Neural progenitor cell (in vitro differentiated cells): ENCODE measurements at regions not wholly inside any gene's neighbourhood (a gene's known extent, or its start where the extent isn't known, plus 50 kb on each side); places are given as distances from the start of the nearest gene placed in this dataset.

Experiments used
- DNase-seq: peaks from one replicate; pipeline ENCODE4 v3.0.0-alpha.2; 2016; ENCODE audit warnings: low spot score
- H2AFZ ChIP-seq: fragments of 200-600 bp; sonication (generic); replicated peaks from 2 replicates; pipeline ENCODE4 v1.6.1; 2016; ENCODE audit warnings: antibody characterized with exemption
- H3F3A ChIP-seq: fragments of 200-600 bp; sonication (generic); 2 replicates; pipeline ENCODE4 v1.6.1; 2016; ENCODE audit warnings: antibody characterized with exemption, low read depth
- H3K27ac ChIP-seq: fragments of 200-600 bp; sonication (generic); 2 replicates; pipeline ENCODE4 v1.5.1; 2016; ENCODE audit warnings: mild to moderate bottlenecking
- H3K27me3 ChIP-seq: fragments of 200-600 bp; sonication (generic); 2 replicates; pipeline ENCODE4 v1.6.1; 2016; ENCODE audit warnings: mild to moderate bottlenecking, moderate library complexity
- H3K36me3 ChIP-seq: fragments of 200-600 bp; sonication (generic); 2 replicates; pipeline ENCODE4 v1.5.1; 2016
- H3K4me1 ChIP-seq: fragments of 200-600 bp; sonication (generic); 2 replicates; pipeline ENCODE4 v1.6.1; 2016; ENCODE audit warnings: mixed run types
- H3K4me2 ChIP-seq: fragments of 200-600 bp; sonication (generic); 2 replicates; pipeline ENCODE4 v1.6.1; 2016
- H3K4me3 ChIP-seq: fragments of 200-600 bp; sonication (generic); 2 replicates; pipeline ENCODE4 v1.5.1; 2016
- H3K79me2 ChIP-seq: fragments of 200-600 bp; sonication (generic); 2 replicates; pipeline ENCODE4 v1.6.1; 2016; ENCODE audit warnings: low read depth
- H3K9ac ChIP-seq: fragments of 200-600 bp; sonication (generic); 2 replicates; pipeline ENCODE4 v1.6.1; 2016
- H3K9me3 ChIP-seq: fragments of 200-600 bp; sonication (generic); 2 replicates; pipeline ENCODE4 v1.5.1; 2016; ENCODE audit warnings: low read depth
- H4K20me1 ChIP-seq: fragments of 200-600 bp; sonication (generic); 2 replicates; pipeline ENCODE4 v1.6.1; 2016; ENCODE audit warnings: low read depth
- H3K27ac Mint-ChIP-seq: 3 replicates; pipeline ENCODE4 v1.8.0; 2021; ENCODE audit warnings: mixed read lengths
- H3K27me3 Mint-ChIP-seq: 2 replicates; pipeline ENCODE4 v1.8.0; 2022; ENCODE audit warnings: low read depth, mild to moderate bottlenecking, inconsistent platforms, moderate library complexity, mixed read lengths; ENCODE audit not compliant: insufficient read depth
- H3K36me3 Mint-ChIP-seq: 3 replicates; pipeline ENCODE4 v1.8.0; 2021; ENCODE audit warnings: mixed read lengths
- H3K4me1 Mint-ChIP-seq: 3 replicates; pipeline ENCODE4 v1.8.0; 2021; ENCODE audit warnings: mixed read lengths
- H3K4me3 Mint-ChIP-seq: 3 replicates; pipeline ENCODE4 v1.8.0; 2021; ENCODE audit warnings: mild to moderate bottlenecking, moderate library complexity, mixed read lengths
- H3K9me3 Mint-ChIP-seq: 3 replicates; pipeline ENCODE4 v1.8.0; 2020; ENCODE audit warnings: mixed read lengths
- CTCF ChIP-seq: fragments of 200-600 bp; sonication (generic); IDR thresholded peaks from 2 replicates; pipeline ENCODE4 v1.5.1; 2017; ENCODE audit warnings: antibody characterized with exemption, mild to moderate bottlenecking
- EZH2 ChIP-seq: fragments of 200-600 bp; sonication (generic); IDR thresholded peaks from 2 replicates; pipeline ENCODE4 v1.6.1; 2017; ENCODE audit warnings: antibody characterized with exemption, mild to moderate bottlenecking, moderate library complexity
- EZH2phosphoT487 ChIP-seq: fragments of 200-600 bp; sonication (generic); IDR thresholded peaks from 2 replicates; pipeline ENCODE4 v1.6.1; 2017; ENCODE audit warnings: antibody characterized with exemption

GRCh38 chr2:37469126-37469525, 124.7 kb downstream of the QPCT start:
- no peak overlapping the region for H3K4me3 Mint-ChIP-seq
- H3K79me2 ChIP-seq: no peaks in the 10 kb centered on the region
- peaks cover 5% of the 10 kb centered on the region for H3K4me1 ChIP-seq
- H4K20me1 ChIP-seq: no peaks in the 10 kb centered on the region
- H3K36me3 Mint-ChIP-seq: no peaks in the 10 kb centered on the region
- H3K4me1 Mint-ChIP-seq: no peaks in the 10 kb centered on the region
- H3K27ac ChIP-seq: no peak overlapping the region
- no peak overlapping the region for H2AFZ ChIP-seq
- H3K9me3 Mint-ChIP-seq: no peaks in the 10 kb centered on the region
- H3K27me3 ChIP-seq: no peaks in the 10 kb centered on the region
- no peaks in the 10 kb centered on the region for H3F3A ChIP-seq
- no peak for TF ChIP-seq CTCF
- no peak for TF ChIP-seq EZH2
- TF ChIP-seq EZH2phosphoT487: no peak
- no peaks in the 10 kb centered on the region for H3K9me3 ChIP-seq
- no peak overlapping the region for H3K27ac Mint-ChIP-seq
- H3K4me2 ChIP-seq: no peak overlapping the region
- no peaks in the 10 kb centered on the region for H3K27me3 Mint-ChIP-seq
- DNase-seq: no peak
- H3K4me3 ChIP-seq: no peak overlapping the region
- no peak overlapping the region for H3K9ac ChIP-seq
- no peaks in the 10 kb centered on the region for H3K36me3 ChIP-seq

- H3K4me3 Mint-ChIP-seq: no peak overlapping the region
- DNase-seq: no peak
Observed at GRCh38 chr2:37471104-37471503, 126.7 kb downstream of the QPCT start.

GRCh38 chr2:37471994-37472393, 127.6 kb downstream of the QPCT start:
- Histone ChIP-seq H3K27ac (no peak overlapping the region), H3K4me1 (peaks cover 5% of the 10 kb centered on the region), H3K79me2 (no peaks in the 10 kb centered on the region), H3K4me3 (no peak overlapping the region), H2AFZ (no peak overlapping the region), H3K9ac (no peak overlapping the region), H4K20me1 (no peaks in the 10 kb centered on the region), H3K4me2 (no peak overlapping the region), H3F3A (no peaks in the 10 kb centered on the region), H3K36me3 (no peaks in the 10 kb centered on the region), H3K27me3 (no peaks in the 10 kb centered on the region), H3K9me3 (no peaks in the 10 kb centered on the region)
- H3K9me3 Mint-ChIP-seq: no peaks in the 10 kb centered on the region
- no peak for DNase-seq
- TF ChIP-seq EZH2phosphoT487 (no peak), CTCF (no peak), EZH2 (no peak)
- no peaks in the 10 kb centered on the region for H3K36me3 Mint-ChIP-seq
- no peak overlapping the region for H3K27ac Mint-ChIP-seq
- no peak overlapping the region for H3K4me3 Mint-ChIP-seq
- no peaks in the 10 kb centered on the region for H3K4me1 Mint-ChIP-seq
- no peaks in the 10 kb centered on the region for H3K27me3 Mint-ChIP-seq

More at GRCh38 chr2:37471104-37471503, 126.7 kb downstream of the QPCT start:
- Histone ChIP-seq H3K79me2 (no peaks in the 10 kb centered on the region), H3K27me3 (no peaks in the 10 kb centered on the region), H3K36me3 (no peaks in the 10 kb centered on the region), H2AFZ (no peak overlapping the region), H3K4me1 (peaks cover 5% of the 10 kb centered on the region), H3K9ac (no peak overlapping the region), H3K4me2 (no peak overlapping the region), H3K27ac (no peak overlapping the region), H3K4me3 (no peak overlapping the region), H4K20me1 (no peaks in the 10 kb centered on the region), H3K9me3 (no peaks in the 10 kb centered on the region), H3F3A (no peaks in the 10 kb centered on the region)
- no peaks in the 10 kb centered on the region for H3K36me3 Mint-ChIP-seq
- TF ChIP-seq EZH2: no peak
- TF ChIP-seq CTCF: no peak
- no peak for TF ChIP-seq EZH2phosphoT487
- H3K27ac Mint-ChIP-seq: no peak overlapping the region
- no peaks in the 10 kb centered on the region for H3K27me3 Mint-ChIP-seq
- no peaks in the 10 kb centered on the region for H3K9me3 Mint-ChIP-seq
- H3K4me1 Mint-ChIP-seq: no peaks in the 10 kb centered on the region
